Calu3 (cell line): ENCODE measurements at regions not wholly inside any gene's neighbourhood (a gene's known extent, or its start where the extent isn't known, plus 50 kb on each side); places are given as distances from the start of the nearest gene placed in this dataset.

ENCODE experiments used
- BruUV-seq: library from RNA; stranded (reverse); fragments of 400-500 nt; replicated peaks from 2 replicates; lab custom pipeline; 2021; lab: Mats Ljungman, UMichigan
- CTCF ChIA-PET: fragments of 300-600 bp; sonication (Branson Sonifier 250); formaldehyde crosslinking; loops from one replicate; lab custom pipeline; 2022; ENCODE audit warnings: antibody characterized with exemption; lab: Charles Lee
- DNase-seq: peaks from one replicate; pipeline ENCODE4 v3.0.0; 2022
- H3K27ac Mint-ChIP-seq: one replicate; pipeline ENCODE4 v1.8.0; 2022; ENCODE audit warnings: mixed read lengths; ENCODE audit not compliant: unreplicated experiment
- H3K27me3 Mint-ChIP-seq: one replicate; pipeline ENCODE4 v1.8.0; 2022; ENCODE audit warnings: mixed read lengths; ENCODE audit not compliant: unreplicated experiment
- H3K36me3 Mint-ChIP-seq: one replicate; pipeline ENCODE4 v1.8.0; 2022; ENCODE audit warnings: mild to moderate bottlenecking, moderate library complexity, mixed read lengths; ENCODE audit not compliant: insufficient read depth, unreplicated experiment
- H3K4me1 Mint-ChIP-seq: one replicate; pipeline ENCODE4 v1.8.0; 2022; ENCODE audit warnings: mild to moderate bottlenecking, low read depth, mixed read lengths; ENCODE audit not compliant: unreplicated experiment
- H3K4me3 Mint-ChIP-seq: one replicate; pipeline ENCODE4 v1.8.0; 2022; ENCODE audit warnings: mild to moderate bottlenecking, low read depth, moderate library complexity, mixed read lengths; ENCODE audit not compliant: unreplicated experiment
- H3K9me3 Mint-ChIP-seq: one replicate; pipeline ENCODE4 v1.8.0; 2022; ENCODE audit warnings: low read depth, mixed read lengths; ENCODE audit not compliant: unreplicated experiment
- CTCF ChIP-seq: fragments of 200-600 bp; IDR thresholded peaks from one replicate; pipeline ENCODE4 v1.8.0; 2022; ENCODE audit warnings: antibody characterized with exemption; ENCODE audit not compliant: unreplicated experiment
- intact Hi-C: fragments of 100-400 bp; cut with micrococcal nuclease; formaldehyde crosslinking; loops from one replicate; pipeline ENCODE4 v1.10.0; 2022; ENCODE audit not compliant: unreplicated experiment

DNA sequence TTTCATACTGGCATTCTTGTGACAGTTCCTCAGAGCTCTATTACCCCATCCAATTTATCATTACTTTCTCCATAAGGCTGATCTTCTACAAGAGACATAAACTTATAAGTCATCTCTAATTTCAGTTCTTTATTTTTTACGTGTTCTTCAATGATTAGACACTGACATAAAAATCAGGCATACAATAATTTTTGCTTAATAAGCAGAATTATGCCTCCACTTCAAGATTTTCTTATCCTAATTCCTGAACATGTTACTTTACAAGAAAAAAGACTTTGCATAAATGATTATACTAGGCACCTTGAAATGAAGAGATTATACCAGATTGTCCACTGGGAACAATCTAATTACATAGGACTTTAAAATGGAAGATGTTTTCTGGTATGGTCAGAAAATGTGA, 1304.5 kb upstream of the SLC39A10 start:
- CTCF ChIA-PET: no interaction called here
- no TSS peak for BruUV-seq
- Mint-ChIP-seq H3K9me3 (peaks cover 6% of the 10 kb centered on the region), H3K27ac (no peak overlapping the region), H3K36me3 (no peaks in the 10 kb centered on the region), H3K4me1 (no peaks in the 10 kb centered on the region), H3K4me3 (no peak overlapping the region), H3K27me3 (no peaks in the 10 kb centered on the region)
- no peak for TF ChIP-seq CTCF
- intact Hi-C loops: no loop called here
- no peak for DNase-seq

- DNase-seq: no peak
- BruUV-seq: no TSS peak
Observed at GRCh38 chr2:194346193-194346592, 1310.8 kb upstream of the SLC39A10 start.

GRCh38 chr2:194345347-194345746, 1311.7 kb upstream of the SLC39A10 start:
- H3K4me3 Mint-ChIP-seq: no peak overlapping the region
- no peaks in the 10 kb centered on the region for H3K36me3 Mint-ChIP-seq
- H3K27me3 Mint-ChIP-seq: no peaks in the 10 kb centered on the region
- TF ChIP-seq CTCF: no peak
- BruUV-seq: no TSS peak
- CTCF ChIA-PET: no interaction called here
- H3K9me3 Mint-ChIP-seq: no peaks in the 10 kb centered on the region
- no peaks in the 10 kb centered on the region for H3K4me1 Mint-ChIP-seq
- no peak overlapping the region for H3K27ac Mint-ChIP-seq
- DNase-seq: no peak
- intact Hi-C loops: no loop called here

More at GRCh38 chr2:194346193-194346592, 1310.8 kb upstream of the SLC39A10 start:
- intact Hi-C loops: no loop called here
- no peaks in the 10 kb centered on the region for H3K9me3 Mint-ChIP-seq
- CTCF ChIA-PET: no interaction called here
- TF ChIP-seq CTCF: no peak
- H3K27me3 Mint-ChIP-seq: no peaks in the 10 kb centered on the region
- H3K27ac Mint-ChIP-seq: no peak overlapping the region
- H3K4me1 Mint-ChIP-seq: no peaks in the 10 kb centered on the region
- H3K36me3 Mint-ChIP-seq: no peaks in the 10 kb centered on the region
- H3K4me3 Mint-ChIP-seq: no peak overlapping the region

DNA sequence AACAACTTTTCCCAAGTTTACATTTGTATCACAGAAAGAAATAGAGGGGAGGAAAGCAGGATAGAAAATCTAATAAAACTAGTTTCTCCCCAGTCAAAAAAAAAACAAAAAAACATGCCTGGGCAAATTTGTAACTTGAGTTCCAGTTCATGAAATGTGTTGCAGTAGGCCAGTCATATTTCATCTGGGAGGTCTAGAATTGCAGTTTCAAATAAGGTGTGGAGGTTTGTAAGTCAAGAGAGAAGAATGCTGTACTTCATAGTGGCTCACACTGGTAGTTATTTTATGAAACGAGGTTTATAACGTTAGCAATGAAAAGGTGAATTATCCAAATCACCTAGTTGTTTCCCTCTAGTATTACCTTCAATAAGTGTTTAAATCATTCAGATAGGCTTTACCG, 1313.9 kb upstream of the SLC39A10 start:
- CTCF ChIA-PET: interaction anchor here (0.6 kb wide), 1 partner anchor 72 kb away, joined by 5 read pairs; no protein-coding TSS in a partner anchor
- no peak overlapping the region for H3K27ac Mint-ChIP-seq
- intact Hi-C loops: no loop called here

More for the DNA sequence above, 1313.9 kb upstream of the SLC39A10 start:
- Mint-ChIP-seq H3K9me3 (no peaks in the 10 kb centered on the region), H3K4me1 (no peaks in the 10 kb centered on the region), H3K4me3 (no peak overlapping the region), H3K36me3 (no peaks in the 10 kb centered on the region), H3K27me3 (no peaks in the 10 kb centered on the region)
- TF ChIP-seq CTCF: no peak
- BruUV-seq: no TSS peak
- DNase-seq: no peak
